Keratinocyte (primary cell): ENCODE measurements at regions not wholly inside any gene's neighbourhood (a gene's known extent, or its start where the extent isn't known, plus 50 kb on each side); places are given as distances from the start of the nearest gene placed in this dataset.

Experiments
- DNase-seq: peaks from one replicate; pipeline ENCODE4 v3.0.0-alpha.2; 2011; ENCODE audit warnings: low read depth, missing footprints, low spot score
- FAIRE-seq: peaks from 2 replicates; lab custom pipeline; 2011; peaks lifted over from hg19 to GRCh38; lab: Jason Lieb, UNC
- H2AFZ ChIP-seq: 2 replicates; pipeline ENCODE4 v1.6.0; 2012; ENCODE audit warnings: low read length, control low read depth, inconsistent platforms; ENCODE audit not compliant: control insufficient read depth
- H3K27ac ChIP-seq: 2 replicates; pipeline ENCODE4 v1.5.1; 2011; ENCODE audit warnings: low read length; ENCODE audit not compliant: control insufficient read depth, insufficient read depth
- H3K27me3 ChIP-seq: 3 replicates; pipeline ENCODE4 v1.6.0; 2011; ENCODE audit warnings: low read length; ENCODE audit not compliant: control insufficient read depth, insufficient read depth; ENCODE audit errors: extremely low read depth
- H3K36me3 ChIP-seq, 2 experiments: 2 replicates in 1 of 2; 3 replicates in 1 of 2; pipeline ENCODE4 v1.5.1; 2011; ENCODE audit warnings: low read length in 2 of 2, mild to moderate bottlenecking in 1 of 2; ENCODE audit not compliant: control insufficient read depth in 2 of 2, insufficient read depth in 2 of 2; ENCODE audit errors: extremely low read depth in 1 of 2
- H3K4me1 ChIP-seq: 3 replicates; pipeline ENCODE4 v1.5.1; 2011; ENCODE audit warnings: low read length; ENCODE audit not compliant: control insufficient read depth, insufficient read depth; ENCODE audit errors: extremely low read depth
- H3K4me2 ChIP-seq: 3 replicates; pipeline ENCODE4 v1.6.0; 2011; ENCODE audit warnings: low read depth, low read length; ENCODE audit not compliant: control insufficient read depth, insufficient read depth; ENCODE audit errors: extremely low read depth
- H3K4me3 ChIP-seq, 3 experiments: fragments of 200-600 bp in 1 of 3; sonication (generic) in 1 of 3; 2 replicates in 2 of 3; 3 replicates in 1 of 3; pipeline ENCODE4 v1.5.1; 2011 to 2016; ENCODE audit warnings: low read length in 3 of 3, mild to moderate bottlenecking in 3 of 3, control low read depth in 2 of 3, inconsistent platforms in 1 of 3, low read depth in 1 of 3, mixed read lengths in 1 of 3, mixed run types in 1 of 3, moderate library complexity in 1 of 3; ENCODE audit not compliant: control insufficient read depth in 2 of 3, insufficient read depth in 2 of 3; ENCODE audit errors: extremely low read depth in 1 of 3
- H3K79me2 ChIP-seq: 2 replicates; pipeline ENCODE4 v1.6.0; 2012; ENCODE audit warnings: low read length; ENCODE audit not compliant: control insufficient read depth, insufficient read depth
- H3K9ac ChIP-seq: 3 replicates; pipeline ENCODE4 v1.6.0; 2011; ENCODE audit warnings: low read length; ENCODE audit not compliant: control insufficient read depth, insufficient read depth; ENCODE audit errors: extremely low read depth
- H3K9me1 ChIP-seq: 3 replicates; pipeline ENCODE4 v1.6.0; 2011; ENCODE audit warnings: low read length; ENCODE audit not compliant: control insufficient read depth, insufficient read depth; ENCODE audit errors: extremely low read depth
- H3K9me3 ChIP-seq: 2 replicates; pipeline ENCODE4 v1.5.1; 2012; ENCODE audit warnings: low read depth, low read length; ENCODE audit not compliant: control insufficient read depth
- H4K20me1 ChIP-seq: 3 replicates; pipeline ENCODE4 v1.6.0; 2011; ENCODE audit warnings: low read length; ENCODE audit not compliant: control insufficient read depth, insufficient read depth; ENCODE audit errors: extremely low read depth
- CTCF ChIP-seq, 3 experiments: IDR thresholded peaks in 1 of 3; conservative IDR thresholded peaks in 1 of 3; optimal IDR thresholded peaks in 1 of 3; 2 replicates in 2 of 3; 3 replicates in 1 of 3; pipeline versions ENCODE3 to v1.5.1; 2011; ENCODE audit warnings: low read length in 3 of 3, mild to moderate bottlenecking in 3 of 3, moderate library complexity in 2 of 3, control low read depth in 1 of 3, inconsistent platforms in 1 of 3; ENCODE audit not compliant: insufficient read depth in 2 of 3; ENCODE audit errors: extremely low read depth in 1 of 3
- EZH2 ChIP-seq: IDR thresholded peaks from one replicate; pipeline ENCODE4 v1.6.1; 2012; ENCODE audit warnings: inconsistent platforms, mild to moderate bottlenecking, low read length, moderate library complexity
- dilution Hi-C: fragments of 300-500 bp; cut with MboI; formaldehyde crosslinking; loops from one replicate; pipeline ENCODE4 v1.7.0; 2020; ENCODE audit warnings: low sequenced_read_pairs; ENCODE audit not compliant: extremely low pct_ligation_motif_present

- no peak for FAIRE-seq
- no peak overlapping the region for H3K4me2 ChIP-seq
- TF ChIP-seq CTCF (optimal IDR thresholded peaks at IDR 0.05 in 1 of 3, IDR thresholded peaks at IDR 0.05 in 1 of 3, conservative IDR thresholded peaks at IDR 0.05 in 1 of 3; ENCODE audit: extremely low read depth in 1 of 3, insufficient read depth in 2 of 3, low read length in 3 of 3), result no peak
- TF ChIP-seq EZH2, result no peak
Observed at GRCh38 chr5:91864962-91865361, 481.8 kb upstream of the ARRDC3 start.

DNA sequence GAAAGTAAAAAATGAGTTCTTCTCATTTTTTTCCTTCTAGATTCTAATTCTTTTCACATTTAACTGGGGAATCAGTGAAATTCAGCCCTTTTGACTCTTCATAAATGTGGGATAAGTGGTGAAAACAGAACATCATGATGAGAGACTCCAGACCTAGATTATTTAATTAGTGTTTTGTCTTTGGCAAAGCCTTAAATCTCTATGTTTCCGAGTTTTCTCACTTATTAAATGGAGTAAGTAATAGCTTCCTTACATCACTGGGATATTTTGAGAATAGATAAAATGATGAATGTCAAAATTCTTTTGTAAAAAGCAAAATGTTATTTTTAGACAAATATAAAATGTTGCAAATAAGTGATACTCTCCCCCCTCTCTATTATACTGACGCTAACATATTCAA lies 468.6 kb upstream of the ARRDC3 start:
- Histone ChIP-seq H3K4me2 (no peak overlapping the region), H4K20me1 (no peaks in the 10 kb centered on the region), H3K27ac (no peak overlapping the region), H3K9me1 (no peaks in the 10 kb centered on the region), H2AFZ (no peak overlapping the region), H3K4me3 (no peak overlapping the region), H3K9me3 (no peaks in the 10 kb centered on the region), H3K4me1 (no peaks in the 10 kb centered on the region), H3K79me2 (no peaks in the 10 kb centered on the region), H3K9ac (no peak overlapping the region), H3K36me3 (no peaks in the 10 kb centered on the region), H3K27me3 (no peaks in the 10 kb centered on the region)
- FAIRE-seq (no peak), DNase-seq (no peak)
- TF ChIP-seq EZH2 (no peak), CTCF (optimal IDR thresholded peaks at IDR 0.05 in 1 of 3, IDR thresholded peaks at IDR 0.05 in 1 of 3, conservative IDR thresholded peaks at IDR 0.05 in 1 of 3; ENCODE audit: extremely low read depth in 1 of 3, insufficient read depth in 2 of 3, low read length in 3 of 3) (no peak)
- dilution Hi-C loops, result no loop called here

More at GRCh38 chr5:91864962-91865361, 481.8 kb upstream of the ARRDC3 start:
- dilution Hi-C loops, result no loop called here
- Histone ChIP-seq H3K27me3 (no peaks in the 10 kb centered on the region), H4K20me1 (no peaks in the 10 kb centered on the region), H3K36me3 (no peaks in the 10 kb centered on the region), H2AFZ (no peak overlapping the region), H3K4me1 (no peaks in the 10 kb centered on the region), H3K27ac (no peak overlapping the region), H3K9ac (no peak overlapping the region), H3K4me3 (no peak overlapping the region), H3K9me1 (no peaks in the 10 kb centered on the region), H3K9me3 (no peaks in the 10 kb centered on the region), H3K79me2 (no peaks in the 10 kb centered on the region)
- no peak for DNase-seq
